ENCODE measurements at regions not wholly inside any gene's neighbourhood (a gene's known extent, or its start where the extent isn't known, plus 50 kb on each side); places are given as distances from the start of the nearest gene placed in this dataset.

GRCh38 chr5:25330721-25331120 is 685.9 kb upstream of the CDH10 start:
- no peak for TF ChIP-seq POLR2A (IDR thresholded peaks at IDR 0.05; ENCODE audit: low read length)
- no peak for TF ChIP-seq GATA1 (IDR thresholded peaks at IDR 0.05; ENCODE audit: low read depth, low read length)

Measured in erythroblast (primary cell).